GM19455 (cell line): ENCODE measurements at regions not wholly inside any gene's neighbourhood (a gene's known extent, or its start where the extent isn't known, plus 50 kb on each side); places are given as distances from the start of the nearest gene placed in this dataset.

ENCODE experiments used
- ATAC-seq: cut with Tn5 transposase; IDR thresholded peaks from one replicate; pipeline ENCODE4 v1.9.1; 2021; ENCODE audit not compliant: unreplicated experiment

- ATAC-seq = no peak
Observed at GRCh38 chr5:110064603-110065268, 375.0 kb downstream of the MAN2A1 start.

DNA sequence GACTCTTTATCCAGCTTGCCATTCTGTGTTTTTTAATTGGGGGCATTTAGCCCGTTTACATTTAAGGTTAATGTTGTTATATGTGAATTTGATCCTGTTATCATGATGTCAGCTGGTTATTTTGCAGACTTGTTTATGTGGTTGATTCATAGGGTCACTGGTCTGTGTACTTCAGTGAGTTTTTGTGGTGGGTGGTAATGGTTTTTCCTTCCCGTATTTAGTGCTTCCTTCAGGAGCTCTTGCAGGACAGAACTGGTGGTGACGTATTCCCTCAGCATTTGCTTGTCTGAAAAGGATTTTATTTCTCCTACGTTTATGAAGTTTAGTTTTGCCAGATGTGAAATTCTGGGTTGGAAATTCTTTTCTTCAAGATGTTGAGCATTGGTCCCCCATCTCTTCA is 381.1 kb downstream of the MAN2A1 start:
- ATAC-seq = no peak

- no peak for ATAC-seq
Observed at GRCh38 chr5:110072651-110073050, 382.9 kb downstream of the MAN2A1 start.

DNA sequence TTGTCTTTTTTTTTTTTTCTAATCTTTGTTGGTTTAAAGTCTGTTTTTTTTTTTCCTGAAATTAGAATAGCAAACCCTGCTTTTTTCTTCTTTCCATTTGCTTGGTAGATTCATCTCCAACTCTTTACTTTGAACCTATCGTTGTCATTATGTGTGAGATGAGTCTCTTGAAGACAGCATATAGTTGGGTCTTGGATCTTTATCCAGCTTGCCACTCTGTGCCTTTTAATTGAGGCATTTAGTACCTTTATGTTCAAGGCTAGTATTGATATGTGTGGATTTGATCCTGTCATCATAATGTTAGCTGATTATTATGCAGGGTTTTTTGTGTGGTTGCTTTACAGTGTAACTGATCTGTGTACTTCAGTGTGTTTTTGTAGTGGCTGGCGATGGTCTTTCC is 383.8 kb downstream of the MAN2A1 start:
- no peak for ATAC-seq

DNA sequence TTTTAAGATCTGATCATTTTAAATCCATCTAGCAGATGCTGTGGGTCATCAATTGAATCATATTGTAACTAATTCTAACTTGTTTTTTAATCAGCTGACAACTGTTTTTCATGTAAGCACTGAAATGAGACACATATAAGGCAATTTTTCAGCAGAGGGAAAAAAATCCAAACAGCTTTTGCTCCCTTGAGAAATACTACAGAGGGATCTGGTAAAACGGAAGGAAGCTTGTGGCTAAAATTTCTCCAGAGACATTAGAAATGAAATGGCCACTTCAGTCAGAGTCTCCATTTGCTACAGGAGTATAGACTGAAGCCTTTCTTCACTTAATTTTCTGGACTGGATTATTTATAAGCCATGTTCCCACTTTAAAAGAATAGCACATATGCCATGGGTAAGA is 385.9 kb downstream of the MAN2A1 start:
- no peak for ATAC-seq

DNA sequence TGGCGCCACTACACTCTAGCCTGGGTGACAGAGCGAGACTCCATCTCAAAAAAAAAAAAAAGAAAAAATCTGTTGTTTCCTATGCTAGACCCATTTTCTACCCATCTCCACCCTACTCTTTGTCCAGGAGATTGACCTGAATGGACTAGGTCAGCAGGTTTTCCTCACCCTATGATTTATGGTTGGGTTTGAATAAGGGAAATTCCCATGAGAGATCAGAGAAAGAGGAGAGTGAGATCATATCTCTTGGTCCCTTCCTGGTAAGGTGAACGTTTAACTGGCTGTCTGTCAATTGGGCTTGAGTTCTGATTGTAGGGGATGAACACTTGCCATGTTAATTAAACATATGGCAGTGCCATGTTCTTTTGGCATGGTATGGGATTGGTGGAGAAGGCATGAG is 387.4 kb downstream of the MAN2A1 start:
- ATAC-seq = no peak

DNA sequence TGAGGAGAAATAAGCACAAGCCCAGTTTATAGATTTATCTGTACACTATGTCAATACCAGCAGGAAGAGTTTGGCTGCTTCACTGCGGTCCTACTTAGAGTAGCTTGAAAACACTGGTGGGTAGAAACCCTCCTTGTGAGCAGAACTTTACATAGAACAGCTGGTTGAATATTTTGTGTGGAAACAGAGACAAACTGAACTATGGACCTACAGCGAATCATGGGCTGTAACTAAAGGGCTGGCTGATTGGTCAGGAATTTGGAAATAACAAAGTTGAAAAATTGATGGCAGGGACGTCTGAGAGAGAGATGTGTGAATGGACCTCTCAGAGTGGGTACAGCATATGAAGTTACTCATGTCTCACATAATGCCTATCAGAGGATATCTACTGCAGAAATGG is 392.5 kb downstream of the MAN2A1 start:
- no peak for ATAC-seq

GRCh38 chr5:110082863-110083262 is 393.1 kb downstream of the MAN2A1 start:
- ATAC-seq = no peak

DNA sequence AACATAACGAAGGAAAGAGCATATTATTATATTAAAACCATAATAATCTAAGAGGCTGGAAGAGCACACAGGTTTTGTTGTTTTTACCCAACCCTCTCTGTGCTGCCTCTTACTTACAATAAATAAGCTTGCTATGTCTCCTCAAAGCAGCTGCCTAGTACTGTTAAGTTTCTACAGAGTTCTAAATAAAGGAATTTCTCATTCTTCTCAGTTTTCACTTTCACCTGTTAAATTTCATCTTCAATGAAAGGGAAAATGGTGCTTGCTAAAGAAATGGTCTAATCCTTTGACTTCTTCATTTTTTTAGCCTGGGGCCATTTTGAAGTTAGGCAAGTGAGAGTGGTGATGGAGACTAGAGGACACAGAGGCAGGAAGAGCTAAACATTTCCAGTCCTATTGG is 396.1 kb downstream of the MAN2A1 start:
- no peak for ATAC-seq

DNA sequence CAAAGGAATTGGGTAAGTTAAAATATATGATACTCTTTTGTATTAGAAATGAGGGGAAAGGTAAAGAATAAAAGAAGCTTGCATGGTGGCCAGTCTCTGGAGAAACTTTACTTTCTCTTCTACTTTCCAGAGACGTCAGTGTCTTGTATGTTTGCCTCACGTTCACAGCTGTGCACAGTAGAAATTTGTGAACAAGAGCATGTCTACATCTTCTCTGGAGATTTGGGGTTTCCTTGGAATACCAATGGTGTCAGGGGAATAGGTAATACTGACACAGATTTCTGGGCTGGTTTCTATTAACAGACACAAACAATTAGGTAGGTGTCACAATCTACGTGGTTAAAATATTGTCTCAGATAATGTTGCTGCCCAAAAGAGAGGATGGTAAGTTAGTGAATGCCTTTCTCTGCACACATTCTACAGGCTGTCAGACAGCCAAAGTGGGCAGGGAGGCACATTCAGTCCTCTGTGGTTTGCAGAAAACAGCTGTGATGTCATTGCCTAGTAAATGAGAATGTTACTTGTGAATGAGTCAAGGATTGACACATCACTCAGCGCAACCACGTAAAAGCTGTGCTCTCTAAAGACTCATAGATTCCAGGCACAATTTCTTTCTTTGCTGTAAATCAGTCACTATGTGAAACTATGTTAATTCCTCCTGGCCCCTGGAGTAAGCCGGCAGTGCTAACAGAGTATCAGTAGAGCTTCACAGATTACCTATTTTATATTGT is 397.1 kb downstream of the MAN2A1 start:
- no peak for ATAC-seq

DNA sequence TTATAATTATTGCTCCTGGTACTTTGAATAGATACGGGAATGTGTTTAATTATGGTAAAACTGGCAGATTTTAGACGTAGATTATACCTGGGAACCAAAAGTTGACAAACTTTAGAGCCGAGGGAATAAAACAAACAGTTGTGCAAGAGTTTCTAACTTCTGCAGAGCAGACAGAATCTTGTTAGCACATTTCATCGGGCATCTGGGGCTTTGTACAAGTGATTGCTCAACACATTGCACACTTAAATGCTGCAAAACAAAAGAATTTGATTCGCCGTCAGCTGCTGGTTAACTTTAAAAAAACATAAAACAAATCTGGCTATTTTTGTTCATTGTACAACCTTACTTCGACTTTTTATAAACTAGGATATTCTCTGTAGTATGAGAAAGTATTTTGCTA is 398.1 kb downstream of the MAN2A1 start:
- ATAC-seq = no peak

DNA sequence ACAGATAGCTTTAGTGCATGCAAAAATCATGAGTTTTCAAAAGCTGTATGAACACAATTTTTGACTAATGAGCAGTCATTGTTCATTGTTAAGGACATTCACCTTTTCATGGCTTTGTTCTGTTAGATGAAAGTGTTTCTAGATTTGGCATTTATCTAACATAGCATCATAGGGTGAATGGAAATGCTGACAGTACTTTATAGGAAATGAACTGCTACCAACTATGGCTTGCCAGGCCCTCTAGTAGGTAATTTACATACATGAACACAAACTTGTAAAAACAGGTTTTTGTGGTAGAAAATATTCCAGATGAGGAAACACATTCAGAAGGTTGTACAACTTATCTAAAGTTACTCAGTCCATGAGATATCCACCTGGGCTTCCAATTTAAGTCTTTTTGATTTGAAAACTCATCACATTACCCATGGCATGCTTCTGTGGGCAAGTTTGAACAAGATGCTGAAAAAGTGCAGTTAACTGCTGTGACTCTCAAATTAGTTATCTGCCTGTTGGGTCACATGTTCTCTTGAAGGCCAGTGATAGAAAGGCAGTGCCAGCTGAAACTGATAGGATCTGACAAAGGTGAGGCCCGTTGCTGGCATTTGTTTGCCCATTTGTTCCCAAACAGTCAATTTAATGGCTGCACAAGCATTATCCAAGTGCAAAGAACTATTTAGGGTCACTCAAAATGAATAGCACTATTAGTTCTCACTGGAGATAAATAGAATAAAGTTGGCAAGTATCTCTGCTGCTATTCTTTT is 399.1 kb downstream of the MAN2A1 start:
- ATAC-seq = no peak

GRCh38 chr5:110092955-110093785 is 403.4 kb downstream of the MAN2A1 start:
- no peak for ATAC-seq

GRCh38 chr5:110094109-110094508 is 404.4 kb downstream of the MAN2A1 start:
- no peak for ATAC-seq

DNA sequence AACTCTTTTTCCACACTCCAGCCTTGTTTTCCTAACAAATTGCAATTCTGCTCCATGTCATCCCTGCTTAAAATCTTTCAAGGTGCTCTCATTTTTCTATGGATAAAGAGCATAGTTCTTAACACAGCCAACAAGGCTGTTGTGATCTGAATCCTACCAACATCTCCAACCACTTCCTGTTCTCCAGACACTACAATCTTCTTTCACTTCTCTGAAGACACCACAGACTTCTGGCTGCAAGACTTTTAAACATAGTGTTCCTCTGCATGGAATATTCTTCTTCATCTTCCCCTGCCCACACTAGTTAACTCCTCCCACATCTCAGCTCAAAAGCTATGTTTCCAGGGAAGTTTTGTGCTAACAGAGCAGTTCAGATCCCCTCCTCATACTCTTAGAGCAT is 404.8 kb downstream of the MAN2A1 start:
- ATAC-seq = no peak

DNA sequence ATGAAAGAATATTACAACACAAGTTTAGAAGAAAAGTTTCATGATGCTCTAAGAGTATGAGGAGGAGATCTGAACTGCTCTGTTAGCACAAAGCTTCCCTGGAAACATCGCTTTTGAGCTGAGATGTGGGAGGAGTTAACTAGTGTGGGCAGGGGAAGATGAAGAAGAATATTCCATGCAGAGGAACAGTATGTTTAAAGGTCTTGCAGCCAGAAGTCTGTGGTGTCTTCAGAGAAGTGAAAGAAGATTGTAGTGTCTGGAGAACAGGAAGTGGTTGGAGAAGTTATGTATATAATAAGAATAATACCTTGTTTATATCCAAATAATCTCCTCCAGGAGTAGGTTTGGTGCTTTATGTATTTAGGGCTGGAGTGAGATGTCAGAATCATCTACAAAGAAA is 406.7 kb downstream of the MAN2A1 start:
- ATAC-seq = no peak

- ATAC-seq = no peak
Observed at GRCh38 chr5:110099572-110099971, 409.8 kb downstream of the MAN2A1 start.

DNA sequence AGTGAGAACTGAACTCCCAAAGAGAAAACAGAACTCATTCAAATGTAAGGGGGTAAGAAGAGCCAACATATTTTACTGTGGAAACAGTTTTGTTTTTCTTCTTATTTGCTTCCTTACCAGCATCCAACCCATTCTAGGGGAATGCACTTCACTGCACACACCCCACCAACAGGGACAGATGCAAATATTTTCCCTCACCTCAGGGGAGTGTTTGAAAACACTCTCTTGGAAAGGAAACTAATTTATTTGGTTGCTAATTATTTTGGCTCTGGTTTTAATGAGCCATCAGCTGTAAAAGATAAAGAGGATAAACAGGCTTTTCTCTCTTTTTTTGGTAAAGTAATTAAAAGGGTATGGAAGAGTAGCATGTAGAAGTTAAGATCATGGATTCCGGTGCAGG is 413.4 kb downstream of the MAN2A1 start:
- no peak for ATAC-seq

GRCh38 chr5:110104060-110104725 is 414.5 kb downstream of the MAN2A1 start:
- no peak for ATAC-seq
